NCI-H460 (cell line): ENCODE measurements at regions not wholly inside any gene's neighbourhood (a gene's known extent, or its start where the extent isn't known, plus 50 kb on each side); places are given as distances from the start of the nearest gene placed in this dataset.

Experiments used
- DNase-seq: peaks from one replicate; pipeline ENCODE4 v3.0.0-alpha.2; 2016; ENCODE audit warnings: low read depth; ENCODE audit errors: extremely low read depth

DNA sequence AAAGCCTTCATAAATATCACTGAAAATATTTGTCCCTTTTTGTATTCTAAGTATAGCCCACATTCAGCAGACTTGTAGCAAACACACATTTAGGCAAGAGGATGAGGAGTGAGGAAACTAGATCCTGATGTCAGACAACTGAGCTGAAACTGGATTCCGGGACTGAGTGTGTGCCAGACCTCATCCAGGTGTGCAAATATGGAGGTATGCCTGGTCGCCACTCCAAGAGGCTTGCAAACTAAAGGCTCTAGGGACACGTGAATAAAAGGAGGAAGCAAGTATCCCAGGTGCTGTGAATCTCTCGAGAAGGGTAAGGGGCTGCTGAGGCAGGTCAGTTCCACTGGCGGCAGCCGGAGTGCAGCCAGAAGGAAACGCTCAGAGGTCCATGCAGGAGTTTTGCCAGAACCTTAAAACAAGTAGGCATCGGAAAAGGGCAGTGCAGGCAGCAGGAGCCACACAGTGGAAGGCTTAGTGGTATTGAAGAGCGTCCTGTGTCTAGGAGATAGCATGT lies 77.4 kb upstream of the ALDH1B1 start:
- DNase-seq, result no peak

GRCh38 chr9:38313421-38313820 lies 79.1 kb upstream of the ALDH1B1 start:
- DNase-seq, result no peak

DNA sequence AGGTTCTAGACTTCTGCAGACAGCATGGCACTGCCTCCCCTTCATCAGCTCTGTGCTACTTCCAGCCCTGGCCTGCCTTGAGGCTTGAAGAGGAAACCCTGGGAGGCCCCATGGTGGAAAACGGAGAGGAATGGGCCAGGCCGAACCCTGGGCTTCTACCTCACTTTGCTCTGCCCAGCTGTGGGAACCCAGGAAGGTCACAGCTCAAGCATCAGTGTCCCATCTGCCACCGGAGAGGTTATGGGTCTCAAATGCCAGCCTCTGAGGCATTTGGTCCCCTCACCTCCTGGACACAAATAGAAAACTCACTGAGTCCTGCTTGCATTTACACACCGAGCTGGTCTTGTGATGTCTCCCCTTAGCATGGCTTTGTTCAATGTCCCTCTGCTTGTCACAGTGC lies 80.1 kb upstream of the ALDH1B1 start:
- no peak for DNase-seq

- no peak for DNase-seq
Measured at GRCh38 chr9:38311382-38312270, 80.9 kb upstream of the ALDH1B1 start.

DNA sequence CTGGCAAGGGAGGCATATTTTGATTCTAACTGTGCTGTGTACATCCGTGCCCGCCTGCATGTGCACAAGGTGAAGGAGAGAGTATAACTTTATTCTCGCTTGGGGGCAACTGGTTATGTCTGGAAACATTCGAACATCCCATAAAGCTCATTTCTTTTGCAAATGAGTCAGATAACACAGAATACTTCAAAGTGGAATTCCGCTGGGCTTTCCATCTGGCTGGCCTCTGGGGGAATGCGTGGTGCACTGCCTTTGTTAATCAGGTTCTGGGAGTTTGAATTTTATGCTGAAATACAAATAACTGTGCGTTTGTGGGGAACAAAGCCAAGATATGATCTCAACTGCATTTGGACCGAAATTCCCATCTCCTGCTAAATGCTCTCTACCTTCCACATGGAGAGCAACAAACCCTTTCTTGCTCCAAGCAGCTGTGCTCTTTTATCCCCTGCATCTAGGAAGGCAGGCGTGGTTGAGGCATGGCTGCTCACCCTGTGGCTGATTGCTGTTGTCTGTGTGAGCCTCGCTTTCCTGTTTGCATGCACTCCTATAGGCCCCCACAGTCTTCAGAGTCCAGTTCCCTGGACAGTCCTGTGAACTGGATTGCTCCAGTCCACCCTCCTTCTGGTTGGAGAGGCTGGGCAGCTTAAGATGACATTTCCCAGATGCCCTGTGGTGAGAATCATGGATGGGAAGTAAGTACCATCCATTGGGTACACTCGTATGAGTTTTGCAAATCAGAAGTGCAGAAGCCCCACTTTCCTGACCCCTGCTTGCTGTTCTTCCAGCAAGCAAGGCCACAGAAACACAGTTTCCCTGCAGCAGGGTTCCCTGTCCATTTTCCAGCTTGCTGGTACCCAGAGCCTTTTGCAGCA lies 82.9 kb upstream of the ALDH1B1 start:
- DNase-seq, result no peak

- DNase-seq, result no peak
Measured at GRCh38 chr9:38308136-38308535, 84.4 kb upstream of the ALDH1B1 start.

- DNase-seq, result no peak
Measured at GRCh38 chr9:38306899-38307298, 85.6 kb upstream of the ALDH1B1 start.

DNA sequence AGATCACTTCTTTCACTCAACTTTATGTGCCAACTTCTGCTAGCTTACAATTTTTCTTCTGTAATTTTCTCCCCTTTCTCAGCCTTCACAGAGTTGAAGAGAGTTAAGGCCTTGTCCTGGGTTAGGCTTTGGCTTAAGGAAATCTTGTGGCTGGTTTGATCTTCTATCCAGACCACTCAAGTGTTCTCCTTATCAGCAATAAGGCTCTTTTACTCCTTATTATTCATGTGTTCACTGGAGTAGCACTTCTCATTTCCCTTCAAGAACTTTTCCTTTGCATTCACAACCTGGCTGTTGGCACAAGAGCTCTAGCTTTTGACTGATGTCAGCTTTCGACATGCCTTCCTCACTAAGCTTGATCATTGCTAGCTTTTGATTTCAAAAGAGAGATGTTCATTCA lies 86.9 kb upstream of the ALDH1B1 start:
- DNase-seq, result no peak

- DNase-seq, result no peak
Measured at GRCh38 chr9:38301376-38302106, 91.0 kb upstream of the ALDH1B1 start.

DNA sequence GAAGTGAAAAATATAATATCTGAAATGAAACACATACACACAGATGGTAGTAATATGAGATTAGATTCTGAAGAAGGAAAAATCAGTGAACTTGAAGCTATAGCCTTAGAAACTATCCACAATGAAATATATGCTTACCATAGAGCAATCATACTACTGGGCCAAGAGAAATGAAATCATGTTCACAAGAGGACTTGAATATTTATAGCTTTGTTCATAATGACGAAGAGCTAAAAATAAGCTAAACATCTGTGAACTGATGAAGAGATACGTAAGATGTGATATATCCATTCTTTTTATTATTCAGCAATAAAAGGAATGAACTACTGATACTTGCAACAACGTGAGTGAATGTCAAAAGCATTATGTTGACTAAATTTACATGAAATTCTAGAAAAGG lies 92.6 kb upstream of the ALDH1B1 start:
- DNase-seq, result no peak

- no peak for DNase-seq
Measured at GRCh38 chr9:38298904-38299303, 93.6 kb upstream of the ALDH1B1 start.

DNA sequence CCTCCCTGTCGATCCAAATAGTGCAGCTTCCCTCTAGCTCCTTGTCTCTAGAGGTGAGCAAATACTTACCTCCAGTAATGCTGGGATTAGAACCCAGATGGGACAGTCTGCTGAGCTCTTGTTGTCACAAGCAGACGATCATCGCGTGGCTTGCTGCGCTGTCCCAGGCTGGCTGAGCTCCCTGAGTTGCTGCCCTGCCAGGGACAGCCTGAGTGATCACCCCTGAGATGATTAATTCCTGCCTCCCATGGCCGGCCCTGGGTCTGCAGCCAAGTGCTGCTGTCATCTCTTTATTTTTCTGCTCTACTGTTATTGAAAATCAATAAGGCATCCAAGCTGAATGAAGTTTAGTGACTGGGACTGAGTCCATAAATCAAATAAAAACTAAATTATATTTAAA lies 94.0 kb upstream of the ALDH1B1 start:
- no peak for DNase-seq

DNA sequence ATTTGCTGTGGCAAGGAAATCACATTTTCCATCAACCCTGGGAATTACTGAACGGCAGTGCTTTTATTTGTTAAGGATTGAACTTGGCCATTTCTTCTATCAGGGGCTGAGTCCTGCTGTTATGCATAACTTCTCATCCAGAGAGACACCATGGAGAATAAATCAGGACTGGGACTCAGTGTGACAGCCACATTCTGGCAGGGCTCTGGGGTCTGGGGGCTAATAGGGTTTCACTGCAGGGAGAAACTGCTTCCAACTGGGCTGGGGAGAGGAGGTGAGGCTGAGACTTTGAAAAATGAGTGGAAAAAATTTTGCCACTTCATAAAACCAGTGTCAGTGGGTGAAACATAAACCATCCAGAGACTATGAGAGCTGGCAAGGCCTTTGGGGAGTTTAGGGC lies 95.7 kb upstream of the ALDH1B1 start:
- DNase-seq, result no peak

GRCh38 chr9:38295764-38296163 lies 96.7 kb upstream of the ALDH1B1 start:
- DNase-seq, result no peak

- DNase-seq, result no peak
Measured at GRCh38 chr9:38294220-38294960, 98.1 kb upstream of the ALDH1B1 start.

GRCh38 chr9:38293022-38293421 lies 99.5 kb upstream of the ALDH1B1 start:
- DNase-seq, result no peak

DNA sequence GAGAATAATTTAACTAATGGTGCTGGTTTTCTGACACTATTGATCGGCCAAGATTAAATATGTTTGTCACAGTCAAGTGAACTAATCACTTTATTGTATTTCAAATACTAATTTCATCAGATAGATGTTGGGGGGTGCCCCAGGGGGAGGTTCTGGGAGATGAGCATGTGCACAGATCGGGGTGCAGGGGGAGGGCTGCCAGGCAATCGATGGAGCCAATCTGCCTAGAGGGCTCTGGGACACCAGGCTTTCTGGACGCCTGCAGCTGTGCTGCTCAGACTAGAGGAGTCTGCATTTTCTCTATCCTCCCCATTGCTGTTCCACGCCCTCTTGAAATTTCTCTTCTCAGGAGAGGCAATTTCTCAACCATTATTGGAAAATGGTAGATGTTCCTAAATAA lies 100.0 kb upstream of the ALDH1B1 start:
- DNase-seq, result no peak

DNA sequence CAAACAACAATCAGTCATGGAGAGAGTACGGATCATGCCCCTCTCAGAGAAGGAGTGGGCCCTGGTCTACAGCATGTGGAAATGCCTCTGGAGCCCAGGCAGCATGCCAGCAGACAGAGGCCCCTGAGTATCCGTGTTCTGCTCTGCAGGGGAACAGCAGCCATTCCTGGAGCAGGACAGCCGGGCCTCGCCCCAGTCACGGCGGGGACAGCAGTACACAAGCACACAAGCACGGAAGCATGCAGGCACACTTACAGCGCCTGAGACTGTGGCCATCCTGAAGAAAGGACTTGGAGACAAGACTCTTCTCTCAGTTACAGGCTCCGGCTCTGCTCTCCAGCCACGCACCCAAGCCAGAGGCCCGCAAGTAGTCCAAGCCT lies 102.6 kb upstream of the ALDH1B1 start:
- DNase-seq, result no peak

DNA sequence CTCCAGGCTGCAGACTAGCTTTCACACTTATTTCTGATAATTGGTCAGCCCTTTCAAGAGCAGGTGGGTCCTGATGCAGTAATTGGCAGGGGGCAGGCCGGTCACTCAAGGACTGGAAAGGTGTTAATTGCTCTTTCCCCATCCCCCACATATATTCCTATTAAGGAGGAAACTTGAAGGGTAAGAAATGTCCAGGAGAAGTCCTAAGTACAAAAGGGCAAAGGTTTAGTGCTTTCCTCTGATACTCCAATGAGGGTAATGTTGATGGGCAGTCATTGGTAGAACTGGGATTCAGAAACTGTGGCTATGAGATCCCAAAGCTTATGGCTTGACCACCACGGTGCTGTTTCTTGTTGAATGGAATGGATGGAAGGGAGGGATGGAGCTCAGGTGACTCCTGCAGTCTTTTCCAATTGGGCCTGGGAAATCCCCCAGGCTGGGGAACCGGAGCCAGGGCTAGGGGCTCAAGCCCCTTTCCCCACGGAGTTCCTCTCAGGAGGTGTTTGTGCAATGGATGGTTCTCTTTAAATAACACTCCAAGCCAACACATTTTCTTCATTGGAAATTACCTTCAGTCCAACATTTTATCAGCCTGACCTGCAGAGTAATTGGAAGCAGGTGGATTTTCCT lies 103.2 kb upstream of the ALDH1B1 start:
- DNase-seq, result no peak

- DNase-seq, result no peak
Measured at GRCh38 chr9:38288502-38288901, 104.0 kb upstream of the ALDH1B1 start.
